ENCODE measurements at regions not wholly inside any gene's neighbourhood (a gene's known extent, or its start where the extent isn't known, plus 50 kb on each side); places are given as distances from the start of the nearest gene placed in this dataset.
"Not testable (repeated sequence)": the region's sequence is repeated elsewhere in the genome, so short reads cannot be mapped to it uniquely, and the experiment has no call there.

GRCh38 chr2:237196866-237197618 is 111.4 kb downstream of the COPS8 start:
- no peak for DNase-seq

- no peak for DNase-seq
These were observed 112.6 kb downstream of the COPS8 start for GRCh38 chr2:237198164-237198855.

DNA sequence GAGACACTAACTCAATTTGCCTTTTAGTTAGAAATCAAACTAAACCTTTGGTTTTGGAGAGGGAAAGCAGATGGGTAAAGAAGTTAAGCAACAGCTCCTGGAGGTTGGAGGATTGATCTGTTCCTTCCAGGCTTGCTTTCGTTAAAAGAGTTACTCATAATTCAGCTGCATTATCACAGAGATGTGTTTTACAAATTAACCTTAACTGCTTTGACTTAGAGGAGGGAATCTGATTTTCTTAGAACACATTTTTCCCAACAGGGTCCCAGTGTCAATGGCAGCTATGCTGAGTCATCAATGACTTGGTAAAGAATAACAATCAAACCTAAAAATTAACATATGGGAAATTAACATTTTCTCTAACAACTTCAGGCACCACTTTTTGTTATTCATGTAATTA is 113.4 kb downstream of the COPS8 start:
- no peak for DNase-seq

GRCh38 chr2:237199577-237199976 is 113.9 kb downstream of the COPS8 start:
- DNase-seq = no peak

DNA sequence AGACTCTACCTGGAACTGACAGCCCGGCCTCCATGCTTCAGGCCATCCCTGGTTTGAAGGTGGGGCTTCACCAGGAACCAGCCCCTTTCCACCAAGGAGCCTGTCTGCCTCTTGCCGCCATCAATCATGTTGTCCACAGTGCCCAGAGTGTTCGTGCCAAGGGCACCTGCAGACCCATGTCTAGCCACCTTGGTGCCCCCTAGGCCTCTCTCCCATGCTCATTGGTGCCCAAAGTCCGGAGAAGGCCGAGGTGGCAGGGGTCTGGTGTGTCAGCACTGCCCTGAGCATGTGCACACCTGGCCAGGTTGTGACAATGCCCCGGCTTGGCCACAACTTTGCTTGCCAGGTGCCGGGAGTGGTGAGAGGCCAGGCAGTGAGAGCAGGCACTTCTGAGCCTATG is 114.8 kb downstream of the COPS8 start:
- DNase-seq = no peak

- DNase-seq = no peak
These were observed 116.0 kb downstream of the COPS8 start for GRCh38 chr2:237201461-237202287.

DNA sequence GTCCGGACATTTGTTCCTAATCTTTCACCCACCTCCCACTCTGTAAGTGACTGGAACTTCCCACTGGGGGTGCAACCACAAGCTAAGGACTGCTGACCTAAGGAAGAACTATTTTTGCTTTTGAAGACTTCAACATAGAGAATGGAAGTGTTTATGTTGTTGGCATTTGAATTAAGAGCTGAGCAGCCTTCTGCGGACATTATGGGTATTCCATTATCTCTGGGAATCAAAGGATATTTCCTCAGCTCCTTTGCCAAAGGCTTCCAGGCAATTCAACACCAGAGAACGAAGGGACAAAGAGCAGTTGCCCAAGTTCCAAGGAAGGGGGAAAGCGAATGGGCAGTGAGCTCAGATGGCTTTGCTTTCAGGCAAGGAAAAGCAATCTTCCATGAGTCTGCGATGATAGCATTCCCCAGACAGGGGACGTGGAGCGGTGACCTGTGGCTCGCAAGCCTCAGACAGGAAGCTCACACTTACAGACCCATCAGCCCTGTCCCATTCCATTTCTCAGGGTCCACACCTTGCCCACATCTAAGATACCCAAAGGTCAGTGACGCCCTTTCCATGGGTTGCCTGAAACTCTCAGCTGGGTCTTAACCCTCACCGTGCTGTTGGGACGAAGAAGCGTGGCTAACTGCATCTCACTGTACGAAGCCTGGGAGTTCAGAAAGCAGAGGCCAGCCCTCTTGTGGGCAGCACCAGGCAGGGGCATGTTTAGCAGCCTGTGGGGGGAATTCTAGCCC is 116.8 kb downstream of the COPS8 start:
- no peak for DNase-seq

GRCh38 chr2:237205043-237205541 is 119.4 kb downstream of the COPS8 start:
- no peak for DNase-seq

DNA sequence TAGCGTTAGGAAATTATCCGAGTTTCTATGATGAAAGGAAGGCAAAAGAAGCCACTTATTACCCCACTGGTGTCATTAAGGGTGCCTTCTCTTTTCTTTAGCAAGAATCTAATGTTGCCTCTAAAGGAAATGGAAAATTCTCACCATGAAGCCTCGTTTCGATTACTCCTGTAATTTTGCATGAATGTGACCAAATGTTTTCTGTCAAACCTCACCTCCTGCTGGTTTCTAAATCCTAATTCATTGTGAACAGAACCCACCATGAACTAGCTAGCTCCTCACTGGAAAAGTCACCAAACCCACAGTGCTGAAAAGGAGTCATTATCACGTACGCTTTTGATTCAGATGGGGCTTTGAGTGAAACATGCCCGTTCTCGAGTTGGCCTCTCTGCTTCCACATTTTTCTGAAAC is 119.9 kb downstream of the COPS8 start:
- no peak for DNase-seq

DNA sequence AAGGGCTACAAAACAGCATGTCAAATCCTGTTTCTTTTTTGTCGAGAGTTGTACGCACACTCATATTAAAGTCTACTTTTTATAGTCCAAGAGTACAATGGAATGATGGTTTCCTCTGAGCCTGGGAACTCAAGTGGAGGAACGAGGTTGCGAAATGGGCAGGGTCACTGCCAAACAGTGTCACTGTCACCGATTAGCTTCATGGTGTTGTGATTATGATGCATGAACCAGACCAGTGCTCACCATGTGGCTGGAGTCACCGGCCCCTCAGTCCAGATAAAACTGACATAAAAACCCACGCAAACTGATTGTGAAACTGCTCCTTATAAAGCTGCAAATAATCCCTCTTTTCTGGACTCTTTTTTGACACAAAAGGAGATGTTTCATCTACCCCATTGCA is 122.0 kb downstream of the COPS8 start:
- DNase-seq = no peak

GRCh38 chr2:237208373-237209260 is 122.9 kb downstream of the COPS8 start:
- no peak for DNase-seq

DNA sequence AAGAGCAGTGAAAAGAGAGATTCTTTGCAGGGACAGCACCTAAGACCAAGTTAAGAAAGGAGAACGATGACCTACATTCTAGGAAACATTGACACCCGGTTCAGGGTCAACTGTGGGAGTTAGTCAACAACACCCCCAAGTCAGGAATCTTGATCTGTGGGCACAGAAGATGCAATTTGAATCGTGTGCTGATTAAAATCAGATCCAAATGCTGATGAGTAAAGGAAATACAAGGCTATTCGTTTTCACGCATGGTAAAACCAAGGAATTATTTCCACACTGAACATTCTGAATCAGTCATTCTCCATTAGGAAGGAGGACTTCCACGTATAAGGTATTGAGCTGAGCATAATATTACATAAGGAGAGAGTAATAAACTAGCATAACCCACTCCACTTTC is 124.2 kb downstream of the COPS8 start:
- DNase-seq = no peak

- DNase-seq = no peak
These were observed 124.6 kb downstream of the COPS8 start for GRCh38 chr2:237210297-237210696.

DNA sequence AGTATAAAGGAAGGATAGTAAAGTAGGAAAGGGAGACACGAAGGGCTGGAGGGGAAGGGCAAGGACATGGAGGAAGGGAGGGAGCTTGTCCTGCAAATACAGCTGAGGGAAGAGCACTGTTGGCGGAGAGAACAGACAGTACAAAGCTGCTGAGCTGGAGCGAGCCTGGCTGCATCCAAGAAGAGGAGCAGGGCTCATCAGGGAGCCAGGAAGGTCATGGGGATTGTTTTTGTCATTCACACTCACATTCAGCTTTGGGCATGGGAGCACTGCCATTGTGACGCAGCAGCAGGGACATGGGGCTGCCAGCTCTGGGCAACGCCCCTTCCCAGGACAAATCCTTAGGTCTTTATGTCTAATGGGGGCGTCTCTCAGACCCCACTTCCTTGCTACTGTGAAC is 125.1 kb downstream of the COPS8 start:
- no peak for DNase-seq

GRCh38 chr2:237212356-237213279 is 126.9 kb downstream of the COPS8 start:
- DNase-seq = not testable (repeated sequence)

- DNase-seq = no peak
These were observed 127.8 kb downstream of the COPS8 start for GRCh38 chr2:237213315-237214022.

DNA sequence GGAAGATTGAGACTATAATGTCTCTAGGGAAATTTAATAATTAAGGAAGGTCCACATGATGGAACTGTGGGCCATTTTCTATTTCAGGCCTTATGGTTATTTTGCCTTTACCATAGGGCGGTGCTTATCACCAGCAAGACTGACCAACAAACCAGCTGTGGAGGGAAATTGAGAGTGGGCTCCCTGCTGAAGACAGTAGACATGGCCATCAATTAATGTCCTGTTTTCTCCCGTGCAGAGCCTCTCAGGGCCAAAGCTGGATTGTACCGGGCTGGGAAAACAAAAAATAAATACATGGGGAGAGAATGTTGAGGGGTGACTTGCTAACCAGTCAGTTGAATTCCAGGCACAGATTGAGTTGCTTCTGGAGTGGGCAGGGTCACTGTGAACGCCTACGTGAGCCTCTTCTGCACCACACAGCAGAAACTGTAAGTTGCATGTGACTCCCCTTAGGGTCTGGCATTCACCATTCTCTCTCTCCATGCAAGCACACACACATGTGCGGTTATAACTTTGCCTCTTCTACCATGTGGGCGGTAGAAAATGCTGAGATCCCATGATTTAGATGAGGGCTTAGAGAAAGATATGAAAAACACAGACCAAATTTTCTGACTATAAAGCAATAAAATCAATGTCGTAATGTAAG is 128.5 kb downstream of the COPS8 start:
- DNase-seq = no peak

- no peak for DNase-seq
These were observed 129.3 kb downstream of the COPS8 start for GRCh38 chr2:237214963-237215362.

GRCh38 chr2:237217995-237218616 is 132.4 kb downstream of the COPS8 start:
- DNase-seq = no peak

All from activated CD4-positive, alpha-beta T cell treated with anti-CD3 and anti-CD28 coated beads for 48 hours (primary cell).